ENCODE measurements at regions not wholly inside any gene's neighbourhood (a gene's known extent, or its start where the extent isn't known, plus 50 kb on each side); places are given as distances from the start of the nearest gene placed in this dataset.

GRCh38 chr17:73974536-73974935, 228.9 kb upstream of the RPL38 start:
- Histone ChIP-seq H3F3A (ENCODE audit: insufficient read depth, low read length) (no peaks in the 10 kb centered on the region), H3K4me3 (ENCODE audit: low read depth, low read length, poor library complexity, severe bottlenecking) (no peak overlapping the region), H2AFZ (ENCODE audit: low read length) (no peak overlapping the region), H3K27ac (ENCODE audit: low read depth, low read length, poor library complexity, severe bottlenecking) (no peak overlapping the region), H3K9ac (ENCODE audit: low read length) (no peak overlapping the region), H3K27me3 (ENCODE audit: insufficient read depth, low read length) (no peaks in the 10 kb centered on the region), H3K9me3 (ENCODE audit: low read length) (no peaks in the 10 kb centered on the region), H3K9me2 (ENCODE audit: low read depth, low read length) (no peaks in the 10 kb centered on the region), H3K4me1 (ENCODE audit: insufficient read depth, low read length, severe bottlenecking) (no peaks in the 10 kb centered on the region), H3K79me2 (ENCODE audit: insufficient read depth, low read length) (no peaks in the 10 kb centered on the region), H3K36me3 (ENCODE audit: insufficient read depth, low read length) (no peaks in the 10 kb centered on the region), H4K20me1 (ENCODE audit: insufficient read depth, low read length) (no peaks in the 10 kb centered on the region), H3K4me2 (ENCODE audit: low read length) (no peak overlapping the region)
- TF ChIP-seq EZH2 (IDR thresholded peaks at IDR 0.05; ENCODE audit: borderline replicate concordance, low read length) (no peak), CTCF (IDR thresholded peaks at IDR 0.05; ENCODE audit: low read length) (no peak)

- no peak overlapping the region for H3K4me3 ChIP-seq (ENCODE audit: low read depth, low read length, poor library complexity, severe bottlenecking)
Observed at GRCh38 chr17:73976147-73976546, 227.3 kb upstream of the RPL38 start.

GRCh38 chr17:73976676-73977521, 226.6 kb upstream of the RPL38 start:
- Histone ChIP-seq H3K4me3 (ENCODE audit: low read depth, low read length, poor library complexity, severe bottlenecking) (no peak overlapping the region), H3K9me2 (ENCODE audit: low read depth, low read length) (no peaks in the 10 kb centered on the region), H3K9ac (ENCODE audit: low read length) (no peak overlapping the region), H3K4me2 (ENCODE audit: low read length) (no peak overlapping the region), H3K27ac (ENCODE audit: low read depth, low read length, poor library complexity, severe bottlenecking) (no peak overlapping the region), H4K20me1 (ENCODE audit: insufficient read depth, low read length) (no peaks in the 10 kb centered on the region), H3K9me3 (ENCODE audit: low read length) (no peaks in the 10 kb centered on the region), H2AFZ (ENCODE audit: low read length) (no peak overlapping the region), H3F3A (ENCODE audit: insufficient read depth, low read length) (no peaks in the 10 kb centered on the region), H3K27me3 (ENCODE audit: insufficient read depth, low read length) (no peaks in the 10 kb centered on the region), H3K4me1 (ENCODE audit: insufficient read depth, low read length, severe bottlenecking) (no peaks in the 10 kb centered on the region), H3K79me2 (ENCODE audit: insufficient read depth, low read length) (no peaks in the 10 kb centered on the region), H3K36me3 (ENCODE audit: insufficient read depth, low read length) (no peaks in the 10 kb centered on the region)
- TF ChIP-seq CTCF (IDR thresholded peaks at IDR 0.05; ENCODE audit: low read length) (no peak), EZH2 (IDR thresholded peaks at IDR 0.05; ENCODE audit: borderline replicate concordance, low read length) (no peak)

More at GRCh38 chr17:73976147-73976546, 227.3 kb upstream of the RPL38 start:
- H3K79me2 ChIP-seq (ENCODE audit: insufficient read depth, low read length): no peaks in the 10 kb centered on the region
- no peak overlapping the region for H3K4me2 ChIP-seq (ENCODE audit: low read length)
- no peaks in the 10 kb centered on the region for H3K4me1 ChIP-seq (ENCODE audit: insufficient read depth, low read length, severe bottlenecking)
- no peaks in the 10 kb centered on the region for H3K9me2 ChIP-seq (ENCODE audit: low read depth, low read length)
- H3F3A ChIP-seq (ENCODE audit: insufficient read depth, low read length): no peaks in the 10 kb centered on the region
- TF ChIP-seq CTCF (IDR thresholded peaks at IDR 0.05; ENCODE audit: low read length): no peak
- TF ChIP-seq EZH2 (IDR thresholded peaks at IDR 0.05; ENCODE audit: borderline replicate concordance, low read length): no peak
- H3K9ac ChIP-seq (ENCODE audit: low read length): no peak overlapping the region
- H4K20me1 ChIP-seq (ENCODE audit: insufficient read depth, low read length): no peaks in the 10 kb centered on the region
- H3K27me3 ChIP-seq (ENCODE audit: insufficient read depth, low read length): no peaks in the 10 kb centered on the region
- H3K36me3 ChIP-seq (ENCODE audit: insufficient read depth, low read length): no peaks in the 10 kb centered on the region
- no peak overlapping the region for H2AFZ ChIP-seq (ENCODE audit: low read length)
- H3K9me3 ChIP-seq (ENCODE audit: low read length): no peaks in the 10 kb centered on the region
- no peak overlapping the region for H3K27ac ChIP-seq (ENCODE audit: low read depth, low read length, poor library complexity, severe bottlenecking)

Data from OCI-LY1 (cell line).